HepG2 (cell line): ENCODE measurements at regions not wholly inside any gene's neighbourhood (a gene's known extent, or its start where the extent isn't known, plus 50 kb on each side); places are given as distances from the start of the nearest gene placed in this dataset.

Experiments
- ATAC-seq: fragments of 200-7000 bp; cut with Tn5 transposase; 3 replicates; pipeline ENCODE4 v1.9.1; 2020; ENCODE audit warnings: mild to moderate bottlenecking, moderate library complexity
- BruUV-seq: library from RNA; stranded (reverse); fragments of 400-500 nt; replicated peaks from 2 replicates; lab custom pipeline; 2021; lab: Mats Ljungman, UMichigan
- CTCF ChIA-PET: fragments of 300-600 bp; formaldehyde crosslinking; extraction: SDS; loops from one replicate; lab custom pipeline; 2021; ENCODE audit warnings: low total read pairs, inconsistent platforms, low intra/inter-chr PET ratio; lab: Yijun Ruan, JAX
- POLR2A ChIA-PET: fragments of 350-600 bp; sonication (Branson Sonifier 250); formaldehyde crosslinking; loops from one replicate; lab custom pipeline; 2020; ENCODE audit warnings: antibody characterized with exemption, inconsistent platforms; lab: Yijun Ruan, JAX
- DNase-seq: peaks from one replicate; pipeline ENCODE4 v3.0.0-alpha.2; 2015; ENCODE audit warnings: low spot score
- FAIRE-seq: peaks from 3 replicates; lab custom pipeline; 2011; peaks lifted over from hg19 to GRCh38; lab: Jason Lieb, UNC
- H2AFZ ChIP-seq: one replicate; pipeline ENCODE4 v1.6.1; 2011; ENCODE audit warnings: low read length, inconsistent platforms
- H3K27ac ChIP-seq: fragments of 300-600 bp; 3 replicates; pipeline ENCODE4 v1.8.0; 2011; ENCODE audit warnings: mixed run types, mild to moderate bottlenecking, mixed read lengths, low read length, inconsistent platforms; ENCODE audit not compliant: insufficient read depth; ENCODE audit errors: extremely low read length
- H3K27me3 ChIP-seq, 2 experiments: fragments of 200-600 bp in 1 of 2; 2 replicates in 1 of 2; 3 replicates in 1 of 2; pipeline versions ENCODE4 v1.6.0 to v1.8.0; 2011; ENCODE audit warnings: low read length in 2 of 2, mild to moderate bottlenecking in 2 of 2, moderate library complexity in 2 of 2, inconsistent platforms in 1 of 2; ENCODE audit not compliant: insufficient read depth in 2 of 2, control insufficient read depth in 1 of 2
- H3K36me3 ChIP-seq, 2 experiments: fragments of 200-600 bp in 1 of 2; replicated peaks in 1 of 2; 2 replicates in 1 of 2; 3 replicates in 1 of 2; pipeline versions ENCODE4 v1.5.1 to v1.8.0; 2011; ENCODE audit warnings: low read length in 2 of 2, inconsistent platforms in 1 of 2; ENCODE audit not compliant: insufficient read depth in 2 of 2, control insufficient read depth in 1 of 2
- H3K4me1 ChIP-seq: 2 replicates; pipeline ENCODE4 v1.5.1; 2012; ENCODE audit warnings: low read length, inconsistent platforms; ENCODE audit not compliant: insufficient read depth
- H3K4me2 ChIP-seq: 2 replicates; pipeline ENCODE4 v1.6.0; 2011; ENCODE audit warnings: low read depth, low read length, inconsistent platforms
- H3K4me3 ChIP-seq, 3 experiments: fragments of 200-600 bp in 1 of 3; sonication (generic), shearing (Covaris generic) in 1 of 3; replicated peaks in 1 of 3; 2 replicates each; pipeline ENCODE4 v1.5.1; 2011 to 2016; ENCODE audit warnings: low read length in 3 of 3, inconsistent platforms in 2 of 3, low read depth in 2 of 3, mild to moderate bottlenecking in 2 of 3, control low read depth in 1 of 3, mixed read lengths in 1 of 3; ENCODE audit not compliant: insufficient read depth in 1 of 3
- H3K79me2 ChIP-seq: one replicate; pipeline ENCODE4 v1.6.1; 2011; ENCODE audit warnings: low read length, inconsistent platforms; ENCODE audit not compliant: insufficient read depth
- H3K9ac ChIP-seq: 2 replicates; pipeline ENCODE4 v1.6.0; 2011; ENCODE audit warnings: mild to moderate bottlenecking, low read depth, low read length, inconsistent platforms; ENCODE audit not compliant: insufficient read depth
- H3K9me3 ChIP-seq: 2 replicates; pipeline ENCODE4 v1.5.1; 2012; ENCODE audit warnings: mild to moderate bottlenecking, low read length
- H4K20me1 ChIP-seq: 2 replicates; pipeline ENCODE4 v1.6.0; 2011; ENCODE audit warnings: inconsistent platforms, mild to moderate bottlenecking, low read length, moderate library complexity; ENCODE audit not compliant: insufficient read depth
- MAFK ChIP-seq, 2 experiments: IDR thresholded peaks in 1 of 2; conservative IDR thresholded peaks in 1 of 2; 2 replicates each; pipeline ENCODE4 v1.6.1; 2011; ENCODE audit warnings: improper control_type of control experiment in 2 of 2, low read length in 2 of 2
- SOX13 ChIP-seq, 3 experiments: fragments of 450-650 bp in 1 of 3; sonication (generic) in 1 of 3; formaldehyde crosslinking in 1 of 3; IDR thresholded peaks in 2 of 3; conservative IDR thresholded peaks in 1 of 3; 2 replicates each; pipeline versions ENCODE4 v1.5.0 to v1.6.1; 2016 to 2020; ENCODE audit warnings: antibody characterized with exemption in 1 of 3, mild to moderate bottlenecking in 1 of 3, missing compliant biosample characterization in 1 of 3, missing genetic modification reagents in 1 of 3, moderate library complexity in 1 of 3
- ZC3H4 ChIP-seq: sonication (generic); formaldehyde crosslinking; IDR thresholded peaks from 2 replicates; pipeline ENCODE4 v1.4.0; 2020; ENCODE audit warnings: missing genetic modification reagents, borderline replicate concordance
- ZNF704 ChIP-seq: sonication (generic); formaldehyde crosslinking; IDR thresholded peaks from 2 replicates; pipeline ENCODE4 v1.8.1; 2023; ENCODE audit warnings: mild to moderate bottlenecking, inconsistent platforms, moderate library complexity, missing genetic modification reagents, borderline replicate concordance
- ZNF737 ChIP-seq: sonication (generic); formaldehyde crosslinking; IDR thresholded peaks from 2 replicates; pipeline ENCODE4 v1.5.0; 2020; ENCODE audit warnings: missing genetic modification reagents, mild to moderate bottlenecking, borderline replicate concordance
- ZNF784 ChIP-seq: sonication (generic); formaldehyde crosslinking; IDR thresholded peaks from 2 replicates; pipeline ENCODE4 v1.5.1; 2020; ENCODE audit warnings: missing genetic modification reagents, mild to moderate bottlenecking, borderline replicate concordance
- WGBS: methylation state at CpG from one replicate; pipeline ENCODE4 v1.1.6; 2017; ENCODE audit warnings: low lambda C conversion rate; 5-methylcytosine and 5-hydroxymethylcytosine counted together
- in situ Hi-C: cut with HindIII; loops from 2 replicates; pipeline ENCODE4 v1.10.0; 2017; ENCODE audit warnings: low pct_unique_long_range_greater_than_20kb; ENCODE audit not compliant: extremely low pct_ligation_motif_present
- intact Hi-C: fragments of 100-400 bp; cut with micrococcal nuclease; formaldehyde crosslinking; loops from one replicate; pipeline ENCODE4 v1.10.0; 2022; ENCODE audit not compliant: unreplicated experiment

GRCh38 chrX:52263417-52263816 lies 78.7 kb downstream of the MAGED4 start:
- Histone ChIP-seq H3K4me1 (peaks cover 8% of the 10 kb centered on the region), H3K36me3 (no peaks in the 10 kb centered on the region), H3K27me3 (no peaks in the 10 kb centered on the region), H3K27ac (no peak overlapping the region), H2AFZ (no peak overlapping the region), H3K9ac (no peak overlapping the region), H3K4me2 (no peak overlapping the region), H3K79me2 (no peaks in the 10 kb centered on the region), H3K9me3 (no peaks in the 10 kb centered on the region), H3K4me3 (no peak overlapping the region), H4K20me1 (no peaks in the 10 kb centered on the region)
- 55% methylated on average over 5 of the region's 5 CpGs for WGBS
- in situ Hi-C loops: no loop called here
- ATAC-seq (no peak), FAIRE-seq (no peak), DNase-seq (no peak)
- CTCF ChIA-PET: no interaction called here
- TF ChIP-seq ZNF704 (CRISPR knock-in tag): no peak
- TF ChIP-seq ZNF737 (CRISPR knock-in tag): no peak
- TF ChIP-seq SOX13 (IDR thresholded peaks at IDR 0.05): no peak
- no peak for TF ChIP-seq SOX13 (CRISPR knock-in tag; conservative IDR thresholded peaks at IDR 0.05 in 1 of 2, IDR thresholded peaks at IDR 0.05 in 1 of 2)
- TF ChIP-seq MAFK (conservative IDR thresholded peaks at IDR 0.05 in 1 of 2, IDR thresholded peaks at IDR 0.05 in 1 of 2; ENCODE audit: low read length in 2 of 2): peak in 1 of 2 experiments; percentile 61; a peak in 2 of 4 replicates
- no peak for TF ChIP-seq ZC3H4
- TF ChIP-seq ZNF784 (CRISPR knock-in tag): no peak
- POLR2A ChIA-PET: no interaction called here
- intact Hi-C loops: no loop called here
- no TSS peak for BruUV-seq
